Keratinocyte (primary cell): ENCODE measurements at regions not wholly inside any gene's neighbourhood (a gene's known extent, or its start where the extent isn't known, plus 50 kb on each side); places are given as distances from the start of the nearest gene placed in this dataset.

ENCODE experiments used
- DNase-seq: peaks from one replicate; pipeline ENCODE4 v3.0.0-alpha.2; 2011; ENCODE audit warnings: low read depth, missing footprints, low spot score
- FAIRE-seq: peaks from 2 replicates; lab custom pipeline; 2011; peaks lifted over from hg19 to GRCh38; lab: Jason Lieb, UNC
- H2AFZ ChIP-seq: 2 replicates; pipeline ENCODE4 v1.6.0; 2012; ENCODE audit warnings: low read length, control low read depth, inconsistent platforms; ENCODE audit not compliant: control insufficient read depth
- H3K27ac ChIP-seq: 2 replicates; pipeline ENCODE4 v1.5.1; 2011; ENCODE audit warnings: low read length; ENCODE audit not compliant: control insufficient read depth, insufficient read depth
- H3K27me3 ChIP-seq: 3 replicates; pipeline ENCODE4 v1.6.0; 2011; ENCODE audit warnings: low read length; ENCODE audit not compliant: control insufficient read depth, insufficient read depth; ENCODE audit errors: extremely low read depth
- H3K36me3 ChIP-seq, 2 experiments: 2 replicates in 1 of 2; 3 replicates in 1 of 2; pipeline ENCODE4 v1.5.1; 2011; ENCODE audit warnings: low read length in 2 of 2, mild to moderate bottlenecking in 1 of 2; ENCODE audit not compliant: control insufficient read depth in 2 of 2, insufficient read depth in 2 of 2; ENCODE audit errors: extremely low read depth in 1 of 2
- H3K4me1 ChIP-seq: 3 replicates; pipeline ENCODE4 v1.5.1; 2011; ENCODE audit warnings: low read length; ENCODE audit not compliant: control insufficient read depth, insufficient read depth; ENCODE audit errors: extremely low read depth
- H3K4me2 ChIP-seq: 3 replicates; pipeline ENCODE4 v1.6.0; 2011; ENCODE audit warnings: low read depth, low read length; ENCODE audit not compliant: control insufficient read depth, insufficient read depth; ENCODE audit errors: extremely low read depth
- H3K4me3 ChIP-seq, 3 experiments: fragments of 200-600 bp in 1 of 3; sonication (generic) in 1 of 3; 2 replicates in 2 of 3; 3 replicates in 1 of 3; pipeline ENCODE4 v1.5.1; 2011 to 2016; ENCODE audit warnings: low read length in 3 of 3, mild to moderate bottlenecking in 3 of 3, control low read depth in 2 of 3, inconsistent platforms in 1 of 3, low read depth in 1 of 3, mixed read lengths in 1 of 3, mixed run types in 1 of 3, moderate library complexity in 1 of 3; ENCODE audit not compliant: control insufficient read depth in 2 of 3, insufficient read depth in 2 of 3; ENCODE audit errors: extremely low read depth in 1 of 3
- H3K79me2 ChIP-seq: 2 replicates; pipeline ENCODE4 v1.6.0; 2012; ENCODE audit warnings: low read length; ENCODE audit not compliant: control insufficient read depth, insufficient read depth
- H3K9ac ChIP-seq: 3 replicates; pipeline ENCODE4 v1.6.0; 2011; ENCODE audit warnings: low read length; ENCODE audit not compliant: control insufficient read depth, insufficient read depth; ENCODE audit errors: extremely low read depth
- H3K9me1 ChIP-seq: 3 replicates; pipeline ENCODE4 v1.6.0; 2011; ENCODE audit warnings: low read length; ENCODE audit not compliant: control insufficient read depth, insufficient read depth; ENCODE audit errors: extremely low read depth
- H3K9me3 ChIP-seq: 2 replicates; pipeline ENCODE4 v1.5.1; 2012; ENCODE audit warnings: low read depth, low read length; ENCODE audit not compliant: control insufficient read depth
- H4K20me1 ChIP-seq: 3 replicates; pipeline ENCODE4 v1.6.0; 2011; ENCODE audit warnings: low read length; ENCODE audit not compliant: control insufficient read depth, insufficient read depth; ENCODE audit errors: extremely low read depth
- CTCF ChIP-seq, 3 experiments: IDR thresholded peaks in 1 of 3; conservative IDR thresholded peaks in 1 of 3; optimal IDR thresholded peaks in 1 of 3; 2 replicates in 2 of 3; 3 replicates in 1 of 3; pipeline versions ENCODE3 to v1.5.1; 2011; ENCODE audit warnings: low read length in 3 of 3, mild to moderate bottlenecking in 3 of 3, moderate library complexity in 2 of 3, control low read depth in 1 of 3, inconsistent platforms in 1 of 3; ENCODE audit not compliant: insufficient read depth in 2 of 3; ENCODE audit errors: extremely low read depth in 1 of 3
- EZH2 ChIP-seq: IDR thresholded peaks from one replicate; pipeline ENCODE4 v1.6.1; 2012; ENCODE audit warnings: inconsistent platforms, mild to moderate bottlenecking, low read length, moderate library complexity
- dilution Hi-C: fragments of 300-500 bp; cut with MboI; formaldehyde crosslinking; loops from one replicate; pipeline ENCODE4 v1.7.0; 2020; ENCODE audit warnings: low sequenced_read_pairs; ENCODE audit not compliant: extremely low pct_ligation_motif_present

GRCh38 chr4:189036906-189037305 lies 897.7 kb downstream of the TRIML1 start:
- H2AFZ ChIP-seq = no peak overlapping the region
- no peak for TF ChIP-seq CTCF (optimal IDR thresholded peaks at IDR 0.05 in 1 of 3, IDR thresholded peaks at IDR 0.05 in 1 of 3, conservative IDR thresholded peaks at IDR 0.05 in 1 of 3; ENCODE audit: extremely low read depth in 1 of 3, insufficient read depth in 2 of 3, low read length in 3 of 3)
- no peak for TF ChIP-seq EZH2
- H3K9me3 ChIP-seq = peaks cover 2% of the 10 kb centered on the region
- no peaks in the 10 kb centered on the region for H3K4me1 ChIP-seq
- dilution Hi-C loops = no loop called here
- no peaks in the 10 kb centered on the region for H3K9me1 ChIP-seq
- no peaks in the 10 kb centered on the region for H3K27me3 ChIP-seq
- no peaks in the 10 kb centered on the region for H4K20me1 ChIP-seq
- no peaks in the 10 kb centered on the region for H3K79me2 ChIP-seq
- no peak overlapping the region for H3K27ac ChIP-seq
- no peak for FAIRE-seq
- no peak overlapping the region for H3K9ac ChIP-seq
- H3K4me2 ChIP-seq = no peak overlapping the region
- no peak overlapping the region for H3K4me3 ChIP-seq
- H3K36me3 ChIP-seq = no peaks in the 10 kb centered on the region
- DNase-seq = no peak

DNA sequence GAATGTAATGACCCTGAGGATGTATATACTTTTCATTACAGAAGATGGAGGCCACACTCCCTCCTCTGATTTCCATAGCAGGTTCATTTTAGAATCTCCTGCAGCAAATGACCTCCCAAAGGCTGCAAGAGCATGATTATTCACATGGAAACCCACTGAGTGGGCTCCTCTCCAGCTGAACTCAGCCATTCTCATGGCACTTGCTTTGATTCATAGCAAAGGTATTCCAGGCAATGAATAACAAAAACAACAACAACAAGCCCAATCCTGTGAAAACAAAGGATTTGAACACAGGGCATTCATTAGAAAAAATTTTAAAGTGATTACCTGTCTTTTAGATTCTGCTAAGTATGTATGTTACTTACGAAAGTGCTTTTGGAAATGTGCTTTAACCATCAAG lies 894.0 kb upstream of the FRG1 start:
- Histone ChIP-seq H3K4me1 (no peaks in the 10 kb centered on the region), H2AFZ (no peak overlapping the region), H3K4me2 (no peak overlapping the region), H3K4me3 (no peak overlapping the region), H4K20me1 (no peaks in the 10 kb centered on the region), H3K79me2 (no peaks in the 10 kb centered on the region), H3K9me1 (no peaks in the 10 kb centered on the region), H3K9me3 (no peaks in the 10 kb centered on the region), H3K36me3 (no peaks in the 10 kb centered on the region), H3K9ac (no peak overlapping the region), H3K27me3 (no peaks in the 10 kb centered on the region), H3K27ac (no peak overlapping the region)
- no peak for FAIRE-seq
- no peak for TF ChIP-seq CTCF (optimal IDR thresholded peaks at IDR 0.05 in 1 of 3, IDR thresholded peaks at IDR 0.05 in 1 of 3, conservative IDR thresholded peaks at IDR 0.05 in 1 of 3; ENCODE audit: extremely low read depth in 1 of 3, insufficient read depth in 2 of 3, low read length in 3 of 3)
- TF ChIP-seq EZH2 = no peak
- no peak for DNase-seq
- dilution Hi-C loops = no loop called here
